ENCODE measurements at regions not wholly inside any gene's neighbourhood (a gene's known extent, or its start where the extent isn't known, plus 50 kb on each side); places are given as distances from the start of the nearest gene placed in this dataset.

GRCh38 chr5:3127423-3127911 is 376.0 kb upstream of the IRX2 start:
- Histone ChIP-seq H3K27ac (no peak overlapping the region), H3K9me3 (no peaks in the 10 kb centered on the region), H3K27me3 (no peaks in the 10 kb centered on the region), H3K36me3 (no peaks in the 10 kb centered on the region), H3K4me1 (no peaks in the 10 kb centered on the region), H3K4me3 (no peak overlapping the region)
- no peak for TF ChIP-seq CTCF (IDR thresholded peaks at IDR 0.05)
- no peak for TF ChIP-seq POLR2A (IDR thresholded peaks at IDR 0.05)
- intact Hi-C loops (cut with DNase I; ENCODE audit: low total_unique reads): no loop called here
- no peak for DNase-seq

DNA sequence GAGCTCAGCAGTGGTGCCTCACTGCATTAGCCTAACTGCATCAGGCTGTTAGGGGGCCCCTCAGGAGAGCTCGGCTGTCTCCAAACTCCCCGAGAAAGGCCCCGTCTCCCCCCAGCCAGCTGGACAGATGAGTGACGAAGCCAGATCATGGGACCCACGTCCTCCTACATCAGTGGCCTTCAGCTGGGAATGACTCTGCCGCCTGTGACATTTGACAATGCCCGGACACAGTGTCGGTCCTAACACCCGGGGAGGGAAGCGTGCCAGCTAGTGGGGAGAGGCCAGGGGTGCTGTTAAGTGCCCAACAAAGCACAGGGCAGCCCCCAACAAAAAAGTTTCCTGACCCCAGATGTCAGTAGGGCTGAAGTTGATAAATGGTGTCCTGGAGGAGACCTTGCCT is 375.2 kb upstream of the IRX2 start:
- no peak overlapping the region for H3K27ac ChIP-seq
- no peaks in the 10 kb centered on the region for H3K9me3 ChIP-seq
- no peaks in the 10 kb centered on the region for H3K4me1 ChIP-seq
- DNase-seq: no peak
- intact Hi-C loops (cut with DNase I; ENCODE audit: low total_unique reads): no loop called here
- TF ChIP-seq CTCF (IDR thresholded peaks at IDR 0.05): no peak
- no peak for TF ChIP-seq POLR2A (IDR thresholded peaks at IDR 0.05)
- no peaks in the 10 kb centered on the region for H3K36me3 ChIP-seq
- no peaks in the 10 kb centered on the region for H3K27me3 ChIP-seq
- H3K4me3 ChIP-seq: no peak overlapping the region

GRCh38 chr5:3124410-3124809 is 372.9 kb upstream of the IRX2 start:
- intact Hi-C loops (cut with DNase I; ENCODE audit: low total_unique reads): no loop called here
- no peak for DNase-seq
- Histone ChIP-seq H3K36me3 (no peaks in the 10 kb centered on the region), H3K4me1 (no peaks in the 10 kb centered on the region), H3K4me3 (no peak overlapping the region), H3K9me3 (no peaks in the 10 kb centered on the region), H3K27me3 (no peaks in the 10 kb centered on the region), H3K27ac (no peak overlapping the region)
- TF ChIP-seq CTCF (IDR thresholded peaks at IDR 0.05): no peak
- no peak for TF ChIP-seq POLR2A (IDR thresholded peaks at IDR 0.05)

DNA sequence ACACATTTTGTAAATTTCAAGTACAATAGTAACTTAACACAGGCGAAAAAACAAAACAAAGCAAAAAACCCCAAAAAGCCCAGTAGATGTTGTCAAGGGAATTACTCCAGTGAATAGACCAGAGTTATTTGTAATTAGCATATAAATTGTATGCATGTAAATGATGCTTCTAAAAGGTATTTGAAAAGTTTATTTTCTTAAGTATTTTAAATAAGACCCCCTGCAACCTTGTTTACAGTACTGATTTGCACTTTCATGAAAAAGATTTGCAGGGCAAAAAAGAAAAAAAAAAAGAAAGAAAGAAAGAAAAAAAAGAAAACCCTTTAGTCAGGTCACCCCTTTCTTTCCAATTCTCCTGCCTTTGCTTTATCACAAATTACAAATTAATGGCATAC is 372.3 kb upstream of the IRX2 start:
- H3K36me3 ChIP-seq: no peaks in the 10 kb centered on the region
- no peaks in the 10 kb centered on the region for H3K9me3 ChIP-seq
- no peak overlapping the region for H3K4me3 ChIP-seq
- no peak for TF ChIP-seq POLR2A (IDR thresholded peaks at IDR 0.05)
- no peak for TF ChIP-seq CTCF (IDR thresholded peaks at IDR 0.05)
- H3K4me1 ChIP-seq: no peaks in the 10 kb centered on the region
- intact Hi-C loops (cut with DNase I; ENCODE audit: low total_unique reads): no loop called here
- DNase-seq: no peak
- H3K27me3 ChIP-seq: no peaks in the 10 kb centered on the region
- no peak overlapping the region for H3K27ac ChIP-seq

DNA sequence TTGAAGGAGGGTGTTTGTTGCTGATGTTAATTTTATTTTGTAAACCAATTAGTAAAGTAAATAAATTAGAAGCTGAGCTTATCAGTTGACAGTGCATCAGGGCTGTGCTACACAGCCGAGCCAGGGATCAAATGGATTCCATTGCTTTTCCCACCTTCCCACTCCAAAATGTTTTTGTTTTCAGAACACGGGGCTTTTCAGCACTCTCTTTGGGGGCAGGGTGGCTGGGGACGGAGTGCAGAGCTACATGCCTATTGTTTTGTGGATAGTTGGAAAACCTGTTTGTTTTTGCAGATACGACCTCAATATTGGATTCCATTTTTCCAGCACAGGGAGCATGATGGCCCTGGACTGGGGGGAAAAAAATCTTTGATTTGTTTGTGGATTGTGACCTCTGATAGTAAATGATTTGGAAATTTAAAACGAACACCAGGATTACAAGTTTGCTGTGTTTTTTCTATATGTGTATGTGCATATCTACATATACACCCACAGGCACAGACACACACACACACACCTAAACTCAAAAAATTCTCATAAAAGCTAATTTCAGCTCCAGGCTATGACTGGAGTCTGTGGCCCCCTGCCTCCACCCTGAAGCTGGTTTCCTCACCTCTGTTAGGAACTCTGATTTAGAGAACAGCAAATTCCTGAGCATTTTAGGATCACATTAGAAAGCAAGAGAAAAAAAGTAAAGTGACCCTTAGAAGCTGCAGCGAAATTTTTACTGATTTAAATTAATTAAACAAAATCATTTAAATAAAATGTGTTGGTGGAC is 371.7 kb upstream of the IRX2 start:
- intact Hi-C loops (cut with DNase I; ENCODE audit: low total_unique reads): no loop called here
- no peaks in the 10 kb centered on the region for H3K4me1 ChIP-seq
- no peaks in the 10 kb centered on the region for H3K36me3 ChIP-seq
- H3K9me3 ChIP-seq: no peaks in the 10 kb centered on the region
- H3K4me3 ChIP-seq: no peak overlapping the region
- TF ChIP-seq CTCF (IDR thresholded peaks at IDR 0.05) (no peak), POLR2A (IDR thresholded peaks at IDR 0.05) (no peak)
- H3K27ac ChIP-seq: no peak overlapping the region
- no peak for DNase-seq
- peaks cover 0 to 3% of the 10 kb centered on the region in 2 donors for H3K27me3 ChIP-seq
